GM18517 (cell line): ENCODE measurements at regions not wholly inside any gene's neighbourhood (a gene's known extent, or its start where the extent isn't known, plus 50 kb on each side); places are given as distances from the start of the nearest gene placed in this dataset.
"Not testable (repeated sequence)": the region's sequence is repeated elsewhere in the genome, so short reads cannot be mapped to it uniquely, and the experiment has no call there.

Experiments used
- ATAC-seq: cut with Tn5 transposase; IDR thresholded peaks from one replicate; pipeline ENCODE4 v1.9.1; 2021; ENCODE audit warnings: mild to moderate bottlenecking, moderate library complexity; ENCODE audit not compliant: unreplicated experiment

- ATAC-seq: no peak
Observed at GRCh38 chr6:34646714-34647113, 49.9 kb downstream of the ILRUN start.

GRCh38 chr6:34645627-34646026, 50.9 kb downstream of the ILRUN start:
- no peak for ATAC-seq

GRCh38 chr6:34644716-34645115, 51.9 kb downstream of the ILRUN start:
- ATAC-seq: no peak

DNA sequence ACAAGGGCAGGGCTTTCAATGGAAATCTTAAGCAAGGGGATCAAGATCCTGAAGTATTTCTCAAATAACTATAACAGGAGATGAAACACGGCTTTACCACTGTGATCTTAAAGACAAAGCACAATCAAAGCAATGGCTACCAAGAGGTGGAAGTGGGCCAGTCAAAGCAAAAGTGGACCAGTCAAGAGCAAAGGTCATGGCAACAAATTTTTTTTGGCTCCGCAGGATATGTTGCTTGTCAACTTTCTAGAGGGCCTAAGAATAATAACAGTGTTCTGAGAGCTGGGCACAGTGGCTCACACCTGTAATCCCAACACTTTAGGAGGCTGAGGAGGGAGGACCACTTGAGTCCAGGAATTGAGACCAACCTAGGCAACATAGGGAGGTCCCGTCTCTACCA, 54.1 kb downstream of the ILRUN start:
- no peak for ATAC-seq

DNA sequence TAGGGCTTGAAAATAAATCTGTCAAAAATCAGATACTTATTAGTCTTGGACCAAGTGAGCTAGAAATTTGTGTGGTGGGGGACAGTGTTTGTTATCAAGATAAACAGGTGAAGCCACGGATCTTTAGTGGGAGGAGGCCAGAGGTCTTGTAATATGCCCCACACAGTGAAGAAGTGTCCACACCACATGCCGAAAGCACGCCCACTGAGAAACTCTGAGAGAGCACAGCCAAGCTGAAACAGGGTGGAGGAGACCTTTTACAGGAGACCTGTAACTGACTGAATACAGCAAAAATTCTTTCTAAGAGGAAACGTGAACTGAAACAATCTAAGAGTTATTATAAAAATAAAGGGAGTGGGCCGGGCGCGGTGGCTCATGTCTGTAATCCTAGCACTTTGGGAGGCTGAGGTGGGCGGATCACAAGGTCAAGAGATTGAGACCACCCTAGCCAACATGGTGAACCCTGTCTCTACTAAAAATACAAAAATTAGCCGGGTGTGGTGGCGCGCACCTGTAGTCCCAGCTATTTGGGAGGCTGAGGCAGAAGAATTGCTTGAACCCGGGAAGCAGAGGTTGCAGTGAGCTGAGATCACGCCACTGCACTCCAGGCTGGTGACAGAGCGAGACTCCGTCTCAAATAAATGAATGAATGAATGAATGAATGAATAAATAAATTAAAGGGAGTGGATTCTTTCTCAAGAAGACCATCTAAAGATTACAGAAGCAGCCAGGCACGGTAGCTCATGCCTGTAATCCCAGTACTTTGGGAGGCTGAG, 56.3 kb downstream of the ILRUN start:
- not testable (repeated sequence) for ATAC-seq

GRCh38 chr6:34638834-34639736, 57.5 kb downstream of the ILRUN start:
- ATAC-seq: peak; percentile 84

GRCh38 chr6:34633785-34634184, 62.8 kb downstream of the ILRUN start:
- no peak for ATAC-seq

DNA sequence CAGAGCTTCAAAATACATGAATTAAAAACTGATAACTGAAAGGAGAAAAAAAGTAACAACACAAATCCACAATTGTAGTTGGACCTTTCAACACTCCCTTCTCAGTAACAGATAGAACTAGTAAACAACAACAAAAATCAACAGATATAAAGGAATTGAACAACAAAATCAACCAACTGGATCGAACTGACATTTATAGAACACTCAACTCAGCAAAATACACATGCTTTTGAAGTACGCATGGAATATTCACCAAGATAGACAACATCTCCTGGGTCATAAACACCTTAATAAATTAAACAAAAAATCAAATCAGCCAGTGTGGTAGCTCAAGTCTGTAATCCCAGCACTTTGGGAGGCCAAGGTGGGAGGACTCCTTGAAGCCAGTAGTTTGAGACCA, 63.3 kb downstream of the ILRUN start:
- ATAC-seq: no peak

DNA sequence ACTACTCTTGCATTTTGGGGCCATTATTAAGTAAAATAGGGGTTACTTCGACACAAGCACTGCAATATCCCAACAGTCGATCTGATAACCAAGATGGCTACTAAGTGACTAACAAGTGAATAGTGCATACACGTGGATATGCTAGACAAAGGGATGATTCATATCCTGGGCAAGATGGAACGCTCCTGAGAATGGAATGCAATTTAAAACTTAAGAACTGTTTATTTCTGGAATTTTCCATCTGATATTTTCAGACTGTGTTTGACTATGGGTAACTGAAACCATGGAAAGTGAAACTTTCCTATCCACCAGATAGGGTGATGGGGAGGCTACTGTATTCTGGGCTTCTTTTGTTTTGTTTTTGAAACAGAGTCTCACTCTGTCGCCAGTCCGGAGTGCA, 66.5 kb downstream of the ILRUN start:
- ATAC-seq: no peak

- ATAC-seq: no peak
Observed at GRCh38 chr6:34627296-34627695, 69.3 kb downstream of the ILRUN start.

DNA sequence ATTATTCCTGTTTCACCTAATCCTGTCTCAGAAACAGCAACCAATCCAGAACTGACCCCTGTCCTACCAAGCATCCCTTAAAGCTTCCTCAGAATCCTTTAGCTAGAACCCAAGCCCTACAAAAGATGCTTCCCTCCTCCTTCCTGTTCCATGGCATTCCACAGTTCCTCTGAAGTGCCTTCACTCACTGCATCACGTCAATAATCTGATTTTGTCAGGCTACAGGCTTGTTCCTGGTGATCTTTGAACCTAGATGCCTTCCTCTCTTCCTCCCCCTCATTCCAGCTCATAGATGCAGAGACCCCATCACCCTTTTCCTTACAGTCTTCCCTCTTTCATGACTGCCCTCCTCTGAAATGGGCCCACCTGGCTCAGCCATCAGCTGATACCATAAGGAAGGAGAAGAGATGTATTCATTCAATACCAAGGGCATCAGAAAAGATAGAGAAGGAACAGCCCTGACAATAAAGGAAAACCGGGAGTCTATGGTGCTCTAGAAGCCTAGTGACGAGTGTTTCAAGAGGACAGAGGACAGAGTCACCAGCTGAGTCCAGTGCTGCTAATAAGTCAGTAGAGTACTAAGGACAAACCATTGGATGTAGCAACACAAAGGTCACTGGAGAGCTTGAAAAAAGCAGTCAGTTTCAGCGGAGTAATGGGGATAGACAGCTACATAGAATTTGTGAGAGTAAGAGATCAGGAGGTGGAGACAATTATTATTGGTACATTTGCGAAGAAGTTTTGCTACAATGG, 62.5 kb upstream of the SPDEF start:
- ATAC-seq: no peak

- ATAC-seq: no peak
Observed at GRCh38 chr6:34617231-34617630, 61.1 kb upstream of the SPDEF start.

GRCh38 chr6:34616227-34616585, 60.1 kb upstream of the SPDEF start:
- ATAC-seq: no peak

DNA sequence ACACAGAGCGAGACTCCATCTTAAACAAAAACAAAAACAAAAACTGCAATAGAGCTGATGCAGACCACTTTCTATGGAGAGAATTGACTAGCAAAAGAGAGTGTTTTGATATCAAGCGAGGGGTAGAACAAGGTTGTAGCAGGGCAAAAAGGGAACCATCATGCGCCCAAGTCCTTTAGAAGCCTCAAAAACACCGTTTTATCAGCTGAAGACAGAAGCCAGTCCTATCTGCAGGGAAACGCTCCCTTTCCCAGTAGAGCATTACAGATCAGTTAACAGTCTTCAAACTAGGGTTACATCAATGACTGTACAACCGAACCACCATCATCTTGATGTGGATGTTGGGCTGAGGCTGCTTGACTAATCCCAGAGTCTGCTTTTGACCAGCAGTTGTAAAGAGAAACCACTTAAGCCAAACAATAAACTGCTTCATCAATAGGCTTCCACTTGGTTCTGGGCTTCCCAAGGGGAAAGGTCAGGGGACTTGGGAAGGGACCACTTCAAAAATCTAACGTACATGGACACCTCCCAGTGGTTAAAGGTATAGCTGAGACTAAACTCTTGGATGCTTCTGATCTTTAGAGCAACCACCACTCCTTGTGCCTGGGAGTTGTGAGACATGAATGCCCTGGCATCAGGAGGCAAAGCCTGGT, 59.6 kb upstream of the SPDEF start:
- ATAC-seq: no peak

- no peak for ATAC-seq
Observed at GRCh38 chr6:34610819-34611477, 54.8 kb upstream of the SPDEF start.

- ATAC-seq: no peak
Observed at GRCh38 chr6:34608321-34609091, 52.4 kb upstream of the SPDEF start.

- no peak for ATAC-seq
Observed at GRCh38 chr6:34606477-34607265, 50.5 kb upstream of the SPDEF start.
